Fibroblast of the aortic adventitia (primary cell): ENCODE measurements at regions not wholly inside any gene's neighbourhood (a gene's known extent, or its start where the extent isn't known, plus 50 kb on each side); places are given as distances from the start of the nearest gene placed in this dataset.

ENCODE experiments used
- DNase-seq: peaks from one replicate; pipeline ENCODE4 v3.0.0-alpha.2; 2010; ENCODE audit warnings: low read depth
- H3K4me3 ChIP-seq: 2 replicates; pipeline ENCODE4 v1.5.1; 2011; ENCODE audit warnings: low read depth, mild to moderate bottlenecking, control low read depth, low read length, moderate library complexity
- TF ChIP-seq, protein P1 (sequence below): IDR thresholded peaks from 2 replicates; pipeline ENCODE4 v1.5.1; 2011; ENCODE audit warnings: mild to moderate bottlenecking, low read length, control low read depth, inconsistent platforms; ENCODE audit not compliant: insufficient read depth

GRCh38 chr20:39347626-39348025 lies 385.5 kb downstream of the DHX35 start:
- TF ChIP-seq, protein P1, sequence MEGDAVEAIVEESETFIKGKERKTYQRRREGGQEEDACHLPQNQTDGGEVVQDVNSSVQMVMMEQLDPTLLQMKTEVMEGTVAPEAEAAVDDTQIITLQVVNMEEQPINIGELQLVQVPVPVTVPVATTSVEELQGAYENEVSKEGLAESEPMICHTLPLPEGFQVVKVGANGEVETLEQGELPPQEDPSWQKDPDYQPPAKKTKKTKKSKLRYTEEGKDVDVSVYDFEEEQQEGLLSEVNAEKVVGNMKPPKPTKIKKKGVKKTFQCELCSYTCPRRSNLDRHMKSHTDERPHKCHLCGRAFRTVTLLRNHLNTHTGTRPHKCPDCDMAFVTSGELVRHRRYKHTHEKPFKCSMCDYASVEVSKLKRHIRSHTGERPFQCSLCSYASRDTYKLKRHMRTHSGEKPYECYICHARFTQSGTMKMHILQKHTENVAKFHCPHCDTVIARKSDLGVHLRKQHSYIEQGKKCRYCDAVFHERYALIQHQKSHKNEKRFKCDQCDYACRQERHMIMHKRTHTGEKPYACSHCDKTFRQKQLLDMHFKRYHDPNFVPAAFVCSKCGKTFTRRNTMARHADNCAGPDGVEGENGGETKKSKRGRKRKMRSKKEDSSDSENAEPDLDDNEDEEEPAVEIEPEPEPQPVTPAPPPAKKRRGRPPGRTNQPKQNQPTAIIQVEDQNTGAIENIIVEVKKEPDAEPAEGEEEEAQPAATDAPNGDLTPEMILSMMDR, result no peak
- no peak overlapping the region for H3K4me3 ChIP-seq
- DNase-seq, result no peak

DNA sequence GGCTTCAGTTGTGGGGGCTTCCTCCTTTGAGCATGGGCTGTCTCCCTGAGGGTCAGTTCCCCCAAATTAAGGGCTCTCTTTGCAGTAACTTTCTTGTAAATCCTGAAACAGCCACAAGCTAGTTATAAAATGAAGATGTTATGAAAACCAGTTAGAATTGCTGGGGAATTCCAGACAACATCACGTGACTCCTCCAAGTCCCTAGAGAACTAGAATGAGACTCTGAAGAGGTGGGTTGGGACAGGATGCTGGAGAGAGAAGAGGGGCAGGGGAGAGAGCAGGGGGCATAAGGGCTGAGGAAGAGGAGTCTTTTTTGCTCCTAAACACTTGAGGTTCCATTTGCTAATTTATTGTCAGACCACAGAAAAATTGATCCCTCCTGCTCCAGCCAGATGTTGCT lies 380.3 kb downstream of the DHX35 start:
- TF ChIP-seq, protein P1, result no peak
- no peak for DNase-seq
- no peak overlapping the region for H3K4me3 ChIP-seq

DNA sequence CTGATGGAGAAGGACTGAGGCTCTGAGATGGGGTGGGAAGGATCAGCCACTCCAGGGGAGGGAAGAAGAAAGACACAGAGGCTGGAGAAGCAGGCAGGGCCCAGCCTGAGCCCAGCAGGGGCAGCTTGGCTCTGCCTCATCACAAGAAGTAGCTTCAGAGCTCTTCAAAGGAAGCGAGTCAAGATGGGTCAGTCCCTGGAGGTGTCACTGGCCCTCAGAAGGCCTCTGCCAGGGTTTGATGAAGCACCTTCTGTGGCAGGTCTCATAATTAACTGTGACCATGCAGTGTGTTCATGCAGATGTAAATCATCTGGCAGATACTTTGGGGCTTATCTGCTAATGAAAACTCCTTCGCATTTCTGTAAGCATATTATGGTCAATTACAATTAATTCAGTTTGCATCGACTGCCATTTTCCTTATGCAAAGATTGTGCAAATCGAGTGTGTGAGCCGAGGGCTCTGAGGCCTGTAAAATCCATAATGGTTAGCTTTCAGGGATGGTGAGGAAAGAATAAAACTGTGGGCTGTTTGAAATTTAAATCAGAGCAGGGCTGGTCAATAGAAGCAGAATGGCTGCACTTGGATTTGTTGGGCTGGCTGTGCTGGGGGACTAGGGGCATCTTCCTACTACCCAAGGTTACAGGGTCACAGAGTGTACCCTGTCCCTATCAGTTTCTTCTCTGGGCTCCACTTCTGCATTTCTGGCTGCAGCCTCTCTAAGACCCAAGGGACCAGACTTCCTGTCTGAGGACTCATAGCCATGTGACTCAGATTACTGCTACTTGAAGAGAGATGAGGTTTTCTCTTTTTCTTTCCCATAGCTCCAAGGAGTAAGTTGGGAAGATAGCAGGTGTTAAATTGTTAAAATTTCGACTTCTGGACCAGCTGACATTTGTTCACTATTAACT lies 376.6 kb downstream of the DHX35 start:
- no peak overlapping the region for H3K4me3 ChIP-seq
- TF ChIP-seq, protein P1, result no peak
- DNase-seq, result no peak

DNA sequence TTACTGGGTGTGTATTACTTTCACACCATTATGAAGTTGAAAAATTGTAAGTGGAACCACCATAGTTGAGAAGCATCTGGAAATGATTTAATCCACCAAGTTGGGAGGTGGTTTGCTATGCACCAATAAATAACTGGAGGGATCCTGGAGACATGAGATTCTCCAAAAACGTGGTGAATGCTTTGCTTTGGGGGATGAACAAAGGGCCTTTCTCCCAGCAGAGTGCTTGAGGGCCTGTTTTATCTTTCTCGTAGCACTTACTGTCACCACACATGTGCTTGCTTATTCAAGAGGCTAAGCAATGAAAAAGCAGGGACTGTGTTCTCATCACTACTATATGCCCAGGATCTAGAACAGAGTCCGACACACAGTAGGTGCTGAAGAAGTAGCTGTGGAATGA lies 371.1 kb downstream of the DHX35 start:
- H3K4me3 ChIP-seq, result no peak overlapping the region
- TF ChIP-seq, protein P1, result no peak
- no peak for DNase-seq

- H3K4me3 ChIP-seq, result no peak overlapping the region
- TF ChIP-seq, protein P1, result no peak
- DNase-seq, result no peak
Measured at GRCh38 chr20:39328347-39328746, 366.2 kb downstream of the DHX35 start.

DNA sequence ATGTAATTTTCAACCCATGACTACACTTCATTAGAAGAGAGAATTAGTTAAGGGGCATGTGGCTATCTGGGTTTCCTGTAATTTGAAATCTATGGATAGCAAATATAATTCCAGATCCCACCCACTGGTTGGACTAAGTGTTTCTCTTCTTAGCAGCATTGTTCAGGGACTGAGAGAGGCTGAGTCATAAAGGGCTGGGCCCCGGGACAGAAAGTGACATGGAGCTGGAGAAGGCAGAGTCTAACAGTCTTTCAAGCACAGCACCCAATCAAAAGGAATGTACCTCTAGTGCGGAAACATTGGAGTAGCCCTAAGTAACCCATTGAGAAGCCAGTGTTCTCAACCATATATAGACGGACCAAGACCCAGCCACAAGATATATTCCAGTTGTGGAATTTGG lies 363.9 kb downstream of the DHX35 start:
- no peak for DNase-seq
- TF ChIP-seq, protein P1, result no peak
- no peak overlapping the region for H3K4me3 ChIP-seq

- DNase-seq, result no peak
- H3K4me3 ChIP-seq, result no peak overlapping the region
- TF ChIP-seq, protein P1, result no peak
Measured at GRCh38 chr20:39318911-39319310, 356.8 kb downstream of the DHX35 start.
